HEK293T (cell line): ENCODE measurements at regions not wholly inside any gene's neighbourhood (a gene's known extent, or its start where the extent isn't known, plus 50 kb on each side); places are given as distances from the start of the nearest gene placed in this dataset.

ENCODE experiments used
- BHLHE40 ChIP-seq: fragments of 450-650 bp; IDR thresholded peaks from 2 replicates; pipeline ENCODE4 v1.6.1; 2016; ENCODE audit warnings: mild to moderate bottlenecking, moderate library complexity, borderline replicate concordance
- ELF4 ChIP-seq: fragments of 450-650 bp; IDR thresholded peaks from 2 replicates; pipeline ENCODE4 v1.6.1; 2017; ENCODE audit warnings: antibody characterized with exemption
- LEF1 ChIP-seq: fragments of 450-650 bp; IDR thresholded peaks from 2 replicates; pipeline ENCODE4 v1.6.1; 2017; ENCODE audit warnings: mild to moderate bottlenecking, borderline replicate concordance
- PKNOX1 ChIP-seq: fragments of 450-650 bp; IDR thresholded peaks from 2 replicates; pipeline ENCODE4 v1.6.1; 2016
- SP1 ChIP-seq: fragments of 450-650 bp; IDR thresholded peaks from 2 replicates; pipeline ENCODE4 v1.6.1; 2017
- SUZ12 ChIP-seq: fragments of 450-650 bp; IDR thresholded peaks from 2 replicates; pipeline ENCODE4 v1.6.1; 2016; ENCODE audit warnings: mild to moderate bottlenecking
- ZNF384 ChIP-seq: fragments of 450-650 bp; IDR thresholded peaks from 2 replicates; pipeline ENCODE4 v1.6.1; 2016

GRCh38 chr13:50116430-50116973 lies 101.3 kb downstream of the KCNRG start:
- no peak for TF ChIP-seq ELF4
- TF ChIP-seq ZNF384, result no peak
- TF ChIP-seq PKNOX1, result no peak
- TF ChIP-seq LEF1, result no peak
- no peak for TF ChIP-seq SP1
- TF ChIP-seq BHLHE40, result no peak
- TF ChIP-seq SUZ12, result no peak
